GM21360 (cell line): ENCODE measurements at regions not wholly inside any gene's neighbourhood (a gene's known extent, or its start where the extent isn't known, plus 50 kb on each side); places are given as distances from the start of the nearest gene placed in this dataset.
"Not testable (repeated sequence)": the region's sequence is repeated elsewhere in the genome, so short reads cannot be mapped to it uniquely, and the experiment has no call there.

Source experiments
- ATAC-seq: cut with Tn5 transposase; IDR thresholded peaks from one replicate; pipeline ENCODE4 v1.9.1; 2021; ENCODE audit warnings: mild to moderate bottlenecking, moderate library complexity; ENCODE audit not compliant: unreplicated experiment

- no peak for ATAC-seq
Measured at GRCh38 chr10:30765022-30765615, 135.6 kb upstream of the LYZL2 start.

- no peak for ATAC-seq
Measured at GRCh38 chr10:30763918-30764317, 134.4 kb upstream of the LYZL2 start.

GRCh38 chr10:30762620-30763019, 133.1 kb upstream of the LYZL2 start:
- ATAC-seq, result no peak

- no peak for ATAC-seq
Measured at GRCh38 chr10:30759423-30759822, 129.9 kb upstream of the LYZL2 start.

- no peak for ATAC-seq
Measured at GRCh38 chr10:30758338-30758737, 128.8 kb upstream of the LYZL2 start.

- no peak for ATAC-seq
Measured at GRCh38 chr10:30756896-30757295, 127.3 kb upstream of the LYZL2 start.

GRCh38 chr10:30756151-30756550, 126.6 kb upstream of the LYZL2 start:
- ATAC-seq, result no peak

GRCh38 chr10:30755441-30755953, 125.9 kb upstream of the LYZL2 start:
- no peak for ATAC-seq

GRCh38 chr10:30752481-30752881, 122.9 kb upstream of the LYZL2 start:
- no peak for ATAC-seq

GRCh38 chr10:30751678-30752331, 122.3 kb upstream of the LYZL2 start:
- peak; percentile 57 for ATAC-seq

- peak; percentile 49 for ATAC-seq
Measured at GRCh38 chr10:30750971-30751677, 121.6 kb upstream of the LYZL2 start.

GRCh38 chr10:30749385-30749784, 119.8 kb upstream of the LYZL2 start:
- no peak for ATAC-seq

GRCh38 chr10:30748152-30748973, 118.8 kb upstream of the LYZL2 start:
- no peak for ATAC-seq

GRCh38 chr10:30747633-30748032, 118.1 kb upstream of the LYZL2 start:
- no peak for ATAC-seq

GRCh38 chr10:30745953-30746352, 116.4 kb upstream of the LYZL2 start:
- ATAC-seq, result no peak

- ATAC-seq, result no peak
Measured at GRCh38 chr10:30744106-30744505, 114.6 kb upstream of the LYZL2 start.

GRCh38 chr10:30743586-30743985, 114.0 kb upstream of the LYZL2 start:
- no peak for ATAC-seq

- peak; percentile 70 for ATAC-seq
Measured at GRCh38 chr10:30742471-30742870, 112.9 kb upstream of the LYZL2 start.

- not testable (repeated sequence) for ATAC-seq
Measured at GRCh38 chr10:30740774-30741173, 111.2 kb upstream of the LYZL2 start.

- ATAC-seq, result no peak
Measured at GRCh38 chr10:30738416-30738815, 108.9 kb upstream of the LYZL2 start.

- no peak for ATAC-seq
Measured at GRCh38 chr10:30737931-30738391, 108.4 kb upstream of the LYZL2 start.
